Uterus (tissue), 2 donors: ENCODE measurements at regions not wholly inside any gene's neighbourhood (a gene's known extent, or its start where the extent isn't known, plus 50 kb on each side); places are given as distances from the start of the nearest gene placed in this dataset.

Source experiments
- POLR2A ChIP-seq, 2 donors: fragments of 450-650 bp; IDR thresholded peaks; one replicate each; pipeline ENCODE4 v1.6.1; 2016; ENCODE audit warnings: antibody characterized with exemption in 2 of 2, mild to moderate bottlenecking in 1 of 2, moderate library complexity in 1 of 2
- TF ChIP-seq, protein P1 (sequence below), 4 experiments: fragments of 200-600 bp in 2 of 4; fragments of 450-650 bp in 2 of 4; sonication (generic) in 2 of 4; IDR thresholded peaks; one replicate each; pipeline ENCODE4 v1.5.1; 2016 to 2019; ENCODE audit warnings: antibody characterized with exemption in 4 of 4, mild to moderate bottlenecking in 2 of 4, moderate library complexity in 1 of 4

DNA sequence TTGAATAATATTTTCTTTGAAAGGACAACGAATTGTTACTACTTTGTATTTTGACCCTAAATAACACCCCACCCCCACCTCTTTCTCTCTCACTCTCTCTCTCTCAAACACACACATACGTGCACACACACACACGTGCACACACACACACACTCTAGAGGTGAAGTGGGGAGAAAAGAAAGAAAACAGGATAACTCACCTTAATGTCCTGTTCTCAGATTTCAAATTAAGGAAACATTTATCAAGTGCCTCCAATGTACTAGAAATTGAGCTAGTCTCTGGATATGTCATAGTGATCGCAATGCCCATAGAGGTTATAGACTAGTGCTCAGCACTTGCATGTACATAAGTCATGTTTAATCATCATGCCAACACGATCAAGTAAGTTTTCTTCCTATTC lies 1483.6 kb upstream of the SEL1L start:
- TF ChIP-seq, protein P1, sequence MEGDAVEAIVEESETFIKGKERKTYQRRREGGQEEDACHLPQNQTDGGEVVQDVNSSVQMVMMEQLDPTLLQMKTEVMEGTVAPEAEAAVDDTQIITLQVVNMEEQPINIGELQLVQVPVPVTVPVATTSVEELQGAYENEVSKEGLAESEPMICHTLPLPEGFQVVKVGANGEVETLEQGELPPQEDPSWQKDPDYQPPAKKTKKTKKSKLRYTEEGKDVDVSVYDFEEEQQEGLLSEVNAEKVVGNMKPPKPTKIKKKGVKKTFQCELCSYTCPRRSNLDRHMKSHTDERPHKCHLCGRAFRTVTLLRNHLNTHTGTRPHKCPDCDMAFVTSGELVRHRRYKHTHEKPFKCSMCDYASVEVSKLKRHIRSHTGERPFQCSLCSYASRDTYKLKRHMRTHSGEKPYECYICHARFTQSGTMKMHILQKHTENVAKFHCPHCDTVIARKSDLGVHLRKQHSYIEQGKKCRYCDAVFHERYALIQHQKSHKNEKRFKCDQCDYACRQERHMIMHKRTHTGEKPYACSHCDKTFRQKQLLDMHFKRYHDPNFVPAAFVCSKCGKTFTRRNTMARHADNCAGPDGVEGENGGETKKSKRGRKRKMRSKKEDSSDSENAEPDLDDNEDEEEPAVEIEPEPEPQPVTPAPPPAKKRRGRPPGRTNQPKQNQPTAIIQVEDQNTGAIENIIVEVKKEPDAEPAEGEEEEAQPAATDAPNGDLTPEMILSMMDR (IDR thresholded peaks at IDR 0.05) = no peak
- TF ChIP-seq POLR2A (IDR thresholded peaks at IDR 0.05) = no peak
